HG02571 (cell line): ENCODE measurements at regions not wholly inside any gene's neighbourhood (a gene's known extent, or its start where the extent isn't known, plus 50 kb on each side); places are given as distances from the start of the nearest gene placed in this dataset.

Source experiments
- ATAC-seq: cut with Tn5 transposase; IDR thresholded peaks from one replicate; pipeline ENCODE4 v1.9.1; 2021; ENCODE audit warnings: mild to moderate bottlenecking, moderate library complexity; ENCODE audit not compliant: unreplicated experiment

GRCh38 chr11:27907530-27907929 lies 200.4 kb downstream of the KIF18A start:
- no peak for ATAC-seq

- no peak for ATAC-seq
Measured at GRCh38 chr11:27907091-27907490, 200.9 kb downstream of the KIF18A start.

- ATAC-seq, result no peak
Measured at GRCh38 chr11:27904358-27905055, 203.4 kb downstream of the KIF18A start.

- no peak for ATAC-seq
Measured at GRCh38 chr11:27902981-27903624, 202.8 kb upstream of the BDNF start.

GRCh38 chr11:27898166-27898565 lies 197.9 kb upstream of the BDNF start:
- no peak for ATAC-seq

- ATAC-seq, result no peak
Measured at GRCh38 chr11:27896096-27896495, 195.8 kb upstream of the BDNF start.

GRCh38 chr11:27894552-27894951 lies 194.3 kb upstream of the BDNF start:
- ATAC-seq, result no peak

- ATAC-seq, result no peak
Measured at GRCh38 chr11:27886857-27887256, 186.6 kb upstream of the BDNF start.

GRCh38 chr11:27882066-27882697 lies 181.9 kb upstream of the BDNF start:
- ATAC-seq, result no peak

- ATAC-seq, result no peak
Measured at GRCh38 chr11:27875831-27876775, 175.8 kb upstream of the BDNF start.

- ATAC-seq, result no peak
Measured at GRCh38 chr11:27874998-27875830, 175.0 kb upstream of the BDNF start.

- no peak for ATAC-seq
Measured at GRCh38 chr11:27873664-27874063, 173.4 kb upstream of the BDNF start.

- no peak for ATAC-seq
Measured at GRCh38 chr11:27871056-27871455, 170.8 kb upstream of the BDNF start.

- no peak for ATAC-seq
Measured at GRCh38 chr11:27869701-27870100, 169.4 kb upstream of the BDNF start.

- no peak for ATAC-seq
Measured at GRCh38 chr11:27868709-27869108, 168.5 kb upstream of the BDNF start.

GRCh38 chr11:27868226-27868625 lies 168.0 kb upstream of the BDNF start:
- ATAC-seq, result no peak

- no peak for ATAC-seq
Measured at GRCh38 chr11:27865105-27865504, 164.8 kb upstream of the BDNF start.

- no peak for ATAC-seq
Measured at GRCh38 chr11:27864611-27865010, 164.4 kb upstream of the BDNF start.

- ATAC-seq, result no peak
Measured at GRCh38 chr11:27864091-27864491, 163.8 kb upstream of the BDNF start.

GRCh38 chr11:27863637-27864036 lies 163.4 kb upstream of the BDNF start:
- no peak for ATAC-seq
